ENCODE measurements at regions not wholly inside any gene's neighbourhood (a gene's known extent, or its start where the extent isn't known, plus 50 kb on each side); places are given as distances from the start of the nearest gene placed in this dataset.
"Not testable (repeated sequence)": the region's sequence is repeated elsewhere in the genome, so short reads cannot be mapped to it uniquely, and the experiment has no call there.

DNA sequence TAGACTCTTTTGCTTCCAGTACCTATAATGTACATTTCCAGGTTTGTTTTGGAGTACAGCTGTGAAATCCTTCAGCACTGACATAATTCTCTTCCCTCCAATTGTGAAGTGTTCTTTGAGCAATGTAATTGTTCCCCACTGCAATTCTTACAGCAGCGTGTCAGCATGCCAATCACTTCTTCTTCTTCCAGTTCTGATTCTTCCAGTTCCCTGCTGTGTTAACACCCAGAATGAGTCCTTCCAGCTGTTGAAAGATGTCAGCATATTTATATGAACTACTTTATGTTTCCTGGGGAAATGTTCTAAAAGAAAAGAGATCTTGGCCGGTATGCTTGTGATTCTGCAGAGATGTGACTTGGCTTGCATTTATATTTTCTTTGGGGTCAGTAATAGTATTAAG, 213.9 kb downstream of the UNC5CL start:
- FAIRE-seq = no peak
- no peak for TF ChIP-seq CTCF (IDR thresholded peaks at IDR 0.05; ENCODE audit: insufficient read depth, missing control alignments)

DNA sequence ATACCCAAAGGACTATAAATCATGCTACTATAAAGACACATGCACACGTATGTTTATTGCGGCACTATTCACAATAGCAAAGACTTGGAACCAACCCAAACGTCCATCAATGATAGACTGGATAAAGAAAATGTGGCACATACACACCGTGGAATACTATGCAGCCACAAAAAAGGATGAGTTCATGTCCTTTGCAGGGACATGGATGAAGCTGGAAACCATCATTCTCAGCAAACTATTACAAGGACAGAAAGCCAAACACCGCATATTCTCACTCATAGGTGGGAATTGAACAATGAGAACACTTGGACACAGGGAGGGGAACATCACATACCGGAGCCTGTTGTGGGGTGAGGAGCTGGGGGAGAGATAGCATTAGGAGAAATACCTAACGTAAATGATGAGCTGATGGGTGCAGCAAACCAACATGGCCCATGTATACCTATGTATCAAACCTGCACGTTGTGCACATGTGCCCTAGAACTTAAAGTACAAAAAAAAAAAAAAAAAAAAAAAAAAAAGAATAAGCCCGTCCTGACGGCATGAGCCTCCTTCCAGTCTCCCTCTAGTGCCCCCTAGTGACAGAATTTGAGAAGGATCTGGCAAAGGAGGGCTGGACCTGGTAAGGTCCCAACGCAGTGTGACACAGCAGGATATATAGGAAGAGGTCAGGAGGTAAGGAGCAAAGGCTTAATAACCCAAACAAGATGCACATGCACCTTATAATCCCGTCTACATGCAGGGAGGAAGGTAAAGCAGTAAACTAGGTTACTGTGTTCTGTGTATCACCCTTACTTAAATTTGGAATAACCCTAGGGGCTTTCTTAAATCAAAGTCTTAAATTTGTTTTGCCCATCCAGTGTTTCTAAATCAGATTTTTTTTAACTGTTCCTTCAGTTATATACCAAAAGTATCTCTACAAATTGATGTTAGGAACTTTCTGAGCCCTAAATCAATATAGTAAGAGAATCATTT, 214.8 kb downstream of the UNC5CL start:
- peak; percentile 51 for FAIRE-seq
- peak; percentile 54 for TF ChIP-seq CTCF (IDR thresholded peaks at IDR 0.05; ENCODE audit: insufficient read depth, missing control alignments)
- DNase-seq (ENCODE audit: insufficient read length, low spot score) = not testable (repeated sequence)

More for the DNA sequence above, 213.9 kb downstream of the UNC5CL start:
- no peak for DNase-seq (ENCODE audit: insufficient read length, low spot score)

DNA sequence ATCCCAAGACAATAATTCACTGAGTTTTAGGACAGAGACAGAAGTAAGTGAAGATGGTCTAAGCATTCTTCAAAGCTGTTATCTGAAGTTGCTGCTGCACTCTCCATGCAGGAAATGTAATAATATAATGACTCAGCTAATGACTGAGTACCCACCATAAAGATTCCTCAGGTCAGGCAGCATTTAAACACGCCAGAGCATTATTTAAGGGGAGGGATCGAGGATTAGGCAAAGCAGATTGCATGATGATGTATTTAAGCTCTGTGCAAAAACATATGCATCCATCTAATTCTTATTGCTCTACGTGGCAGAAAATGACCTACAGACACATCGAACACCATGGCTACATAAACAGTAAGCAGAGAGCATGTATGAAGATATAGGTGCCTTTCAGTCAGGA, 216.4 kb downstream of the UNC5CL start:
- no peak for DNase-seq (ENCODE audit: insufficient read length, low spot score)
- FAIRE-seq = peak; percentile 85
- TF ChIP-seq CTCF (IDR thresholded peaks at IDR 0.05; ENCODE audit: insufficient read depth, missing control alignments) = no peak

DNA sequence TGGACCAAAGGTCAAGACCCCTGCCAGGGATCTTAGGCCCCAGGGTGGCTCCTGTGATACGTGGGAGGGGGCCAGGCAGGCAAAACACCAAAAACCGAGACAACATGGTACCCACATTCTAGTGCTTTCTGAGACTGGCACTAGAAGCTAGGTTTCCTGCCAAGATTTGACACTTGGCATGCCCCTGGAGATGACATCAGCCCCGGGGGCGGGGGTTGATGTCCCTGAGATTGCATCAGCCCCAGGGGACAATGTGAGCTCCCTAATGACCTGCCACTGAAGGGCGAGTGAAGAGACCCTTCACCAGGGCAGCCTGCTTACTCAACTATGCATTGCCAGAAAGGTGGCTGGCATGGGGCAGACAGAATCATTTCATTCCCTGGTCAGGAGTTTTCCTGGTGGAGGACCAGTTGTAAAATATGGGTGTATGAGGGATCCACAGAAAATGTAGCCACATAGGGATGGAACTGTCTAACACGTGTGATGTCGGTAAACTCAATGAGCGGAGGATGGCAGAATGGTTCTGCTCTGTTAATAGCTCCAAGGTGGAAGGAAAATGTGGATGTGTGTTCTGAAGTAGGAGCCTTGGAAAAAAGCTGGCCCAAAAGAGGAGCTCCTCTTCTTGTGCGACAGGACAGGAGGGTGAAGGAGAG, 219.7 kb downstream of the UNC5CL start:
- no peak for TF ChIP-seq CTCF (IDR thresholded peaks at IDR 0.05; ENCODE audit: insufficient read depth, missing control alignments)
- FAIRE-seq (no peak), DNase-seq (ENCODE audit: insufficient read length, low spot score) (no peak)

- FAIRE-seq (no peak), DNase-seq (ENCODE audit: insufficient read length, low spot score) (no peak)
- no peak for TF ChIP-seq CTCF (IDR thresholded peaks at IDR 0.05; ENCODE audit: insufficient read depth, missing control alignments)
These were observed 221.7 kb downstream of the UNC5CL start for GRCh38 chr6:40817369-40817768.

GRCh38 chr6:40816601-40817000, 222.4 kb downstream of the UNC5CL start:
- DNase-seq (ENCODE audit: insufficient read length, low spot score) = no peak
- no peak for TF ChIP-seq CTCF (IDR thresholded peaks at IDR 0.05; ENCODE audit: insufficient read depth, missing control alignments)
- no peak for FAIRE-seq
